ENCODE measurements at regions not wholly inside any gene's neighbourhood (a gene's known extent, or its start where the extent isn't known, plus 50 kb on each side); places are given as distances from the start of the nearest gene placed in this dataset.

DNA sequence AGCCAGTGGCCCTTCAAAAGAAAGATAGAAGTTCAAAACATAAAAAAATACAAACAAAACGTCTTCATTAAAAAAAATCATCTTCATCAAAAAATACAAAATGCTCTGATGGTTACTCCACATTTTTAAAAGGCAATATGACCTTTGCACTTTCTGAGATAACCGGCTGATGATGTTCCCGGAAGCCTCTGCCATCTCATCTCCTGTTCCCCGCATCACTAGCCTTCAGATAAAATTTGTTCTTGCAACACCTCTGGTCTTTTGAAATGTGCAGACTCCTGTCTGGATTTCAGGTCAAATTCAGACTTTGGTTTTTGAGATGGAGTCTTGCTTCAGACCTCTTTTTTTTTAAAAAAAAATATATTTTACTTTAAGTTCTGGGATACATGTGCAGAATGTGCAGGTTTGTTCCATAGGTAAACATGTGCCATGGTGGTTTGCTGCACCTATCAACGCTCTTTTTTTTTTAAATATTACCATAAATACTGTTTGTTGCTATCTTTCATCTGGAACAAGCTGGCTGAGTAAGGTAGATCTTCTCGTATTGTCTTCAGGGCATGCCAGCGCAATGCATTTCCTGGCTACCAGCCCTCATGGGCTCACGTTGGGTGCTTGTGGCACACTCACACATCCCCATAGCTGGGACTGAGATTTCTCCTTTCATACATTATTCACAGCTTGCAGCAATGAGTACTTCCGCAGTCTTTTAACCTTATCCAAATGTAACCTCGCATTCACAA, 418.9 kb upstream of the ARGLU1 start:
- no peak for DNase-seq

DNA sequence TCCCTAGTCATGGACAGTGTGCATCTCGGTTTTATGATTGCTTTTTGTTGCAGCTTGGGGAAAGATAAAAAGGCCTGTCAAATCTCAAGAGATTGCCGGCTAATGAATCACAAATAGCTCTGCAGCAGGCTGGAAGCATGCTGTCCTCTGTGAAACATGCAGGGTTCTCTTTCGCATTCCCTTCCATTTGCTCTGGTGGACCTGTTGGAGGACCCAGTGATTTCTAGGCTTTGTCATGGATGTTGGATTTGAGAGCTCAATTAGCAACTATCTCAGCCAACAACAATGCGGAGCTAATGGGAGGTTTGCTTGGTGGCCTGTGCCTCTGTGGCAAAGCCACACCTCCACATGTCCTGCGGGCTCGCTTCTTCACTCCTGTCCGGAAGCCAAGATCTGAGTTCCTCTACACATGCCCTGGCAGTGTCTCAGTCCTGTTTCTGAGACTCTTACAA, 418.1 kb upstream of the ARGLU1 start:
- DNase-seq: no peak

DNA sequence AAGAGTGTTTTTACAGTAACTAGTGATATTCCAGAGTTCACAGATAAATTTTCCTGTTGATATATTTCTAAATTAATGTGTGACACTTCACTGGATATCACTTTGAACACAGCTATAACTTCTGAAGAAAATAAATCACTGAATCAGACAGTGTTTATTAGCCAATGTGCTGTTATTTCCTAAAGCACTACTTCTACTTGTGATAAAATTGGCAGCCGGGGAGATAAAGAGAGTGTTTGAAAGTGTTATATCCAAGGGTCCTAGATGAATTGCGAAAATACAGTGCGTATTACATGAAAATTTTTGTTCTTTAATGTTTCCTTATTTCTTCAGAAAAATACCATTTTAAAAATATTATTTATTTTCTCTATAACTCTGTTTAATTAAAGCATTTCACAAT, 417.5 kb upstream of the ARGLU1 start:
- no peak for DNase-seq

DNA sequence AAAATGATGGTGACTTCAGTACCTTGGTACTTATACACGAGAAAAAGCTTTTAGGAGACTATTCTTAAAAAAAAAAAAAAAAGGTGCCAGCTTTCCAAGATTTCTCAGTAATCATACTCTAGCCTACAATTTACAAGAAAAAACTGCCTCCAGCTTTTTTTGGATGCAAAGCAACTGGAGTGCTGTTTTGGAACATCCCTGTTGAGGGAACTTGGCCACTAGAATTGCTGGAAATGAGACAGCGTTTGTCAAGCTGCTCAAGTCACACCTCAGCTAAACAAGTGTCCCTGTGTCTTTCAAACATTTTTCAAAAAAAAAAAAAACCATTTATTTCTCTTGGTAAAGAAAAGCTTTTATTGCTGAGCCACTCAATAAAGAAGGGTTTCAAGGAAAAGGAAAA, 413.1 kb upstream of the ARGLU1 start:
- no peak for DNase-seq

DNA sequence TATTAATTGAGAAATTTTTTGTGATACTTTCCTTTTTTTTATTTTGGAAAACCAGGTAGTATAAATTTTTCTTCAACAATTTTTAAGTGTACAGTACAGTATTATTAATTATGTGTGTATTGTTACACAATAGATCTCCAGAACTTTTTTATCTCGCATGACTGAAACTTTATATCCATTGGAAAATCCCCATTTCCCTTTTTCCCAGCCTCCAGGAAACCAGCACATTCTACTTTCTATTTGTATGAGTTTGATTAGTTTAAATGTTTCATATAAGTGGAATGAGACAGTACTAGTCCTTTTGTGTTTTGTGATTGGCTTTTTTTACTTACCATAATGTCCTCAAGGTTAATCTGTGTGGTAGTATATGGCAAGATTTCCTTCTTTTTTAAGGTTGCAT, 399.5 kb upstream of the ARGLU1 start:
- no peak for DNase-seq

DNA sequence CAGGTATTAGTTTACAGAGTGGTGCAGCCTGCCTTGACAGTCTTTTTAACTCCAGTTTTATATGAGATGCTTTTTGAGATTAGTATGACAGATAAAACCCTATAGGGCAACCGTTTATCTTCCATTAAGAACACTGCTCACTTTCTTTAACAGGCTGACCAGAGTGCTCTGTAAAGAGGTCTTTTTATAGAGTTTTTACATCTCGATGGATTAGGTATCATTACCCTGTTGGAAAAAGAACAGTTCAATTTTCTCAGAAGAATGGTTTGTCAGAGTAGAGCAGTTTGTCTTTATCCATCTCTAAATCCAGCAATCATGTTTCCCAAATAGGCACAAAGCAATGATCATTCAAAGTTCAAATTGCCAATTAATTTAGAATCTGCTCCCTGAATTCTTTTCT, 395.2 kb upstream of the ARGLU1 start:
- no peak for DNase-seq

DNA sequence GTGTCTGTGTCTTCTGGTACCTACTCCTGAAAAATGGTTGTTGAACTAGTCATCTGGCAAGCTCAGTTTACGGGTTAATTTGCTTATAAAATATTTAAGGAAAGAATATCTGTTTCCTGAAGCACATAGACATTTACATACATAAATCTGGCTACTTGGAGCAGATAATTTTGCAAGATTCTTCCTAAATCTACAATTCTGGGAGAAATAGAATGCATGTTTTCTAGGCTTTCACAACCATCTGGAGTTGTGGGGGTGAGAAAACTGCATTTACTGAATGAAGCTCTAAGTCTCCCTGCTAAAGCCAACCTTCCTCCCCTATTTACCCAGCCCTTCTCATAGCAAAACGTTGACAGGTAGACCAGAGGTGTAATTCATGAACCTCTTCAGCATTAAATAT, 393.7 kb upstream of the ARGLU1 start:
- DNase-seq: no peak

DNA sequence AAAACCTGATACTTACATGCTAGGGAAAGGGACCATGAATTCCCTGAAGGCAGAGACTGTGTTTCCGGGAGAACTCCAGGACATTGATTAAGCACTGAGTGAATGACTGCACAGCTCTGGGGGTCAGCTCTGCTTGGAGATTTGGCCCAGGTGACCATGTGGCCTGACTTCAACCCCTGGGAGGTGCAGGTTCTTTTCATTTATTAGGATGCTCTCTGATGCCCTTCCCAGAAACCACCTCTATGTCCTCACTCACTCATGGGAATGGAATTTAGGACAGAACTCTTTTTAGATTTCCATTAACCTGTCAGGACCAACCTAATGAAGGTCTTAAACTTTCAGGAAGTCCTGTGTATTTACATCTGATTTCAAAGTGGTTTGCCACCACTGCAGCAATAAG, 393.3 kb upstream of the ARGLU1 start:
- no peak for DNase-seq

DNA sequence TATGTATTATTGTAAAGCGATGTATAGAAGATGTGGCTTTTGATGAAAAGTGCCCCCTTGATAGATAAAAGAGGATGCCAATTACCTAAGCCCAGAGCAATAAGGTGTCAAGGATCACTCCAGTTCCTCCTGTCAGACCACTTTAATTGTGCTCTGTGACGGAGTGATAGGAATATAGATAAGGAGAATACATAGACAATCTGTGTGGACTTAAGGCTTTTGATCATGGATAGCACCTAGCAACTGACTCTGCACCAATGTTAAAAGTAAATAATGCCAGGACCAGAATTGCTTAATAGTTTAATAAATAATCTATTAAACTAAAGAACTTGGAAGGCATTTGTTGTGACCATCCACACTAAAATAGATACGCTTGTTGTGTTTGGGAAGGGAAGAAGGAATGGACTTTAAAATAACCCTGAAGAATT, 390.7 kb upstream of the ARGLU1 start:
- no peak for DNase-seq

DNA sequence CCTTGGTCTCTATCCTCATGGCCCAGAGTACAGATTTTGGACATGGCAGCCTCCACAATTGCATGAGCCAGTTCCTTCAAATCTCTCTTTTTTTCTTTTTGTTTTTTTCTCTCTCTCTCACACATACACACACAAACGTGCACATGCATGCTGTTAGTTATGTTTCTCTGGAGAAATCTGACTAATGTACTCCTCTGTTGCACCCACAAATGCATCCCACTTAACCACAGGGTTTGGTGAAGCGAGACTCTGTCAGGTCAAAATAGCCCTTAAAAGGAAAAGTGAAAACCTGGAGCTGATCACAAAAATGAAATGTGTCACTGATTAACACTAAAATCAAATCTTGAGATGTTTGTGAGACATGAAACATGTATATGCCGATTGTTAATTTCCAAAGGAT, 374.6 kb upstream of the ARGLU1 start:
- no peak for DNase-seq

DNA sequence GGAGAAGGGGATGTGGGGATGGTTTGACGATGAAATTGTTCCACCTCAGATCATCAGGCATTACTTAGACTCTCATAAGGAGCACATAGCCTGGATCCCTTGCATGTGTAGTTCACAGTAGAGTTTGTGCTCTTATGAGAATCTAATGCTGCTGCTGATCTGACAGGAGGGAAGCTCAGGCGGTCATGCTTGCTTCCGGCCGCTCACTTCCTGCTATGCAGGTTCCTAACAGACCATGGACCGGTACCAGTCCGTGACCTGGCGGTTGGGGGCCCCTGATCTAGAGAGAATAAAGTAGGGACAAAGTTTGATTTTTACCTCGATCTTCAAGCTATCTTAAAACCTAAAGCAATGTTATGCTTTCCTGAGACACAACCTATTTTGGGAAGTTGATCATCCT, 373.8 kb upstream of the ARGLU1 start:
- no peak for DNase-seq

DNA sequence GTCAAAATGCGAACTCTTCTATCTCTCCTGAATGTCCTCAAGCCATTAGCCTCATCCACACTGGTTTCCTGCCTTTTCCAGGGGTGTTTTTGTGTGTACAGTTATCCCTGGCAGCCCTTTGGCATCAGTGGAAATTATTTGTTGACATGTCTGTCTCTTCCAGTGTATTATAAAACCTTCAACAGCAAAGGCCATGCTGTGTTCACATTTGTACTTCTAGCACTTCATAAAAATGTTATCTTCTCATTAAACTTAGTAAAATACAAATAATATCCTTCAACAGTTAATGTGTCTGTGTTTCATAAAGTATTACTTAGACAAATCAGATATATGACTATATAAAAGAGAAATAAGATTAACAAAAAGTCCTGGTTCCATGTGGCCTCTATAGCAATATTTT, 359.5 kb upstream of the ARGLU1 start:
- no peak for DNase-seq

DNA sequence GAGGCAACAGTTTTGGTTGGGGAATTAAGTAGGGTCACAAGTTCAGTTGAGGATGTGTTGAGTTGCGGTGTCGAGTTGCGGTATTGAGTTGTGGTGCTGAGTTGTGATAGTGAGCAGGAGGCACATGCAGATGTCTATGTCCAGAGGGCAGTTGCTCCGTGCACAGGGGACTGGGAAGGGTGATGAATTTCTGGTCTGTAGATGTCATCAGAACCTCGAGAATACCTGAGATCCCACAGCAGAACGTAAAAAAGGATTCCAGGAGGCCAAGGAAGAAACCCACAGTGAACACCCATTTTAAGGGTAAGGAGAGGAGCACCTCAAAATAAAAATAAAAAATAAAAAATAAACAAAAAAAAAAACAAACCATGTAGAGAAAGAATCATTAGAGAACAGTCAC, 354.4 kb upstream of the ARGLU1 start:
- no peak for DNase-seq

DNA sequence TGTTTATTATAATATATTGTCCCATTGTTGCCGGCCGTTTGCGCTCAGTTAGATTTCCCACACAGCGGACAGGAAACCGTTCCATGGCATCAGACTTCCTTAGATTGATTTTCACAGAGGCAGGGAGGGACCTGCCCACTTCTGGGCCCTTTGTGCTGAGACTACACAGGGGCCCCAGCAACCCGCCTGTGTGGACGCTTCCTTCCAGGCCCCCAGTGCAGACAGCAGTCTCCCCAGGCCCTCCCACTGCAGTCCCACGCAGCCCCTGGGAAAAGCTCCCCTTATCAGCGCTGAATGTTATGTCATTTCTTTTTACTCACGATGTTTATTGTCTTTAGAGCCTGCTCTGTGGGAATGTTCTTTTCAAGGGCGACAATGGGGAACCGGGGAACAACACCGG, 351.7 kb upstream of the ARGLU1 start:
- no peak for DNase-seq

DNA sequence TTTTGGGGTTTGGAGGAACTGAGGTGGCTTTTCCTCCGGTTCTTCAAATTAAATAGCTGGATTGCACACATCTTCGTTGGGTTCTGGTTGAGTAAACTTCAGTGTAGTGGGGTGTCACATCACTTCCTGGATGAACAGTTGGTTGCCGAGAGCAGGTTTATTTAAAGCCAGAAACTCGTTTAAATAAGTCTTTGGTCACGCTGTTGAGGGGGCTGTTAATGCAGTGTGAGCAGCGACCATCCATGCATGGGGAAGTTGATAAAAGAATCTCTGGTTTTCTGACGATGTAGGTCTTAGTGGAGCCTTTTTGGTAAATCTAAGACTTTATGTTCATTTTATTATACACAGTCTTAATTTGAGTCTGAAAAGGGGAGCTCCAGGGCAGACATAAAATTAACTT, 351.2 kb upstream of the ARGLU1 start:
- no peak for DNase-seq

DNA sequence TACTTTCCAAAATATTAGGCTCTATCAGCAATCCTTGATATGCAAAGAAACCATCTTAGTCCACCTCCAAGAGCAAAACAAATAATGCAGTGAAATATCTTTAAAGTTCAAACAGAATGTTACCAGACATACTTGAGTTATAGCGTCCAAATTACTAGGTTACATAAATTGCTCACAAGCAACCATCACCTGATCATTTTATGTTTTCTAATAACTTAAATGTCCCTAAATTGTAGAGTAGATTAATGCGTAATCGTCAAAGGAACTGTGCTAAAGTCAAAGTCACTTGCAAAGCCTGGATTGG, 350.6 kb upstream of the ARGLU1 start:
- DNase-seq: no peak

DNA sequence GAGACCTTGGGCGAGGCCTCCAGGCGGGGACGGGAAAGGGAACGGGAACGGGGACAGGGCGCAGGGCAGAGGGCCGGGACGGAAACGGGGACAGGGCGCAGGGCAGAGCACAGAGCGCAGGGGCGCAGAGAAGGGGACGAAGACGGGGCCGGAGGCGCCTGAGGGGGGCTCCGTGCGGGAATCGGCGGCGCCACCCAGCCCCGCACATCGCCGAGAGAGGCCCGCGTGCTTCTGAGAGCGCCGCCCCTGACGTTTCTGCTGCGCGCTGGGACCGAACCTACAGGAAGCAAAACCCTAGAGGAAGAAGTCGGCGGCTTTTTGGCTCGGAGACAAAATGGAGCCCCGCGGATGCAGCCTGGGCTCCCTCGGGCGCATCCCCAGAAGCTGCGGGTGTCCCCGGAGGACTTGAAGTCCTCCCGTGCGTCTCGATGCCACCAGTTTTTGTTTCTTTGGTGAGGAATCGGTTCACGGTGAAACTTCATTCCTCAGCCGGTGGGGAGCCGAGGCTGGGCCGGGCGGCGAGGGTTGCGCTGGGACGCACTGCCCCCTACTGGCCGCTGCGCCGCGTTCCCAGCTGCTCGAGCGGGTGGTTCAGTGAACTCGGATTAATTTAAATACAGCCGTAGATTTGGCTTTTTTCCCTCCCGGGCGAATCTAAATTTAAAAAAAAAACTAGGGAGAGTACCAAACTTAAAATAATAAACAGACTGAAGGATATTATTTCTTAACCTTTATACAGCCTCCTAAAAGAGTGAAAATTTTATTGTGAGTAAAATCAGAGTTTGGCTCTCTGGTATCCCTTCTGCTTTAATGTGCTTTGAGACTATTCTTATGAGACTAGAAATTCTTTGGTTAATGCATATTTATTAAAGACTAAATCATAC, 350.0 kb upstream of the ARGLU1 start:
- DNase-seq: no peak

DNA sequence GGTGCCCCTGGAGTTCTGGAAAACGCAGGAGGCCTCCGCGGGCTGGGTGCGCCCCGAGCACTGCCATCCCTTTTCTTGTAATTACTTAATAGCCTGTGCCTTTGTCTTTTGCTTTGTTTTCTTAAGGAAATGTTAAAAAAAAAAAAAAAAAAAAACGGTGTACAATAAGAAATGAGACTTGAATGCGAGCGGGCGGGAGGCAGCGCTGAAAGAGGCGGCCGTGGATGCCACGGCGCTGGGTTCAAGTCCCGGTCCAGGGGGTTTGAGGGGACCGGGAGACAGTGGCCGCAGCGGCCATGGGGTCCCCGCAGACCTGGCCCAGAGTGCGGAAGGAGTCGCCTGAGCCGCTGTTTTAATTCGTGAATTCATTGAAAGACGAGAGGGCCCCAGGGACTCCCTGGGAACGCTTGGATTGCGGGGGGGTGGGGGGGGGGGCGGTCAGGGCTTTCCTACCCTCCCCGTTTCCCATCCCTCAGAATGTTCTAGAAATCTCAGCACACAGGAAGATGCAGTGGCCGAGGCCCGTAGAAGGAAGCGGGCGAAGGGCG, 349.2 kb upstream of the ARGLU1 start:
- DNase-seq: no peak

DNA sequence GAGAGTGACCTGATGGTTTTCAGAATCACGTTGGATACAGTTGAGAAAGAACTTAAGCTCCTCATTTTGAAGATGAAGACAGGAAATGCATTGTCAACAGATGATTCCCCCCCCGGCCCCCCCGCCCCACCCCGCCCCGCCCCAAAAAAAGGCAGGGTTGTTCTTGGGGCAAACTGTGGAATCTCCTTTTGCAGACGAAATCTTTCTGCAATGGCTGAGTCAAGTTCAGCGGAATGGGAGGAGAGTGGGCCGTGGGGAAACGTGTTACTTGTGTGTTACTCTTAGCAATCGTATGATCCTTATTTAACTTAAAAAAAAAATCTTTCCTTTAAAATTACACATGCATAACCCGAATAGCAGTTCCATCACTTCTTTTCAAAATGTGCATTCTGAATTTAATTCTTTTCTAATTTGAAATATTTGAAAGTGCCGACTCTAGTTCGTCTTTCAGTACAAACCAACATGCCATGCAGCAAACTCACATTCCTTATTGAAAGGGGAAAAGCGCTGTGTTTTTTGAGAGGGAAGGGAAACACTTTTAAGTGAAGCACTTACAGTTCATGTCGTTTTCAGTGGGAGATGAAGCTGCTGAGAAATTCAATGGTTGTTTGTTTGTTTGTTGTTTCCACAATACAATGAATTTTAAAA, 348.5 kb upstream of the ARGLU1 start:
- DNase-seq: no peak

DNA sequence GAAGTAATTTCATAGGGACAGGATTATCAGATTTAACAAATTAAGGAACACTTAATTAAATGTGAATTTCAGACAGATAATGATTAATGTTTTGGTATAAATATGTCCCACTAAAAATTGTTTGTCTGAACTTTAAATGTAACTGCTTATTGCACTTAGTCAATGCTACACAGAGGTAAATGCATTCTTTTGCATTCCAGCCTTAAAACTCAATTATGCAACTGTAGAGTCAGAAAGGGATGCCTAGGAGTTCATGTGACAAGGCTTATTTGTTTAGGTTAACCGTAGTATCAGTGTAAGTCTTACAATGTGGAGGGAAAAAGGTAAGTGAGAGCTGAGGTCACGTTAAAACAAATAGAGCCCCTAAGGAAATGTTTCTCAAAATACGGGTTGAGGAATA, 347.2 kb upstream of the ARGLU1 start:
- no peak for DNase-seq

DNA sequence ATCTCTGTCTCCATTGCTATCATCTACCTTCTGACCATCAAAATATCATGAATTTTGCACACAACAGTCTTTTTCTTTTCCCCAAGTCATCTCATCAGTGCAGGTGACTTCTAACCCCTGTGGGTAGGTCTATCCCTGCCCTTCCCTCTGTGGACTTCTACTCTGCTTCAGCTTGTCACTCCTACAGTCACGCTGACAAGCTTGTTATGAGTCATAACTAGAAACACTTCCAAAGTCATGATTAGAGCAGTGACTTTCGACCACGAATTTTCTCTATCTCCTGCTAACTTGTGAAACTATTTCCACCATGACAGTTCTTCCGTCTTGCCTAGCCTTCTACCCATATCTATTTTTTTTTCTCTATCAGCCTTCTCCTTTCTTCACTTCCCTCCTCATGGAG, 343.7 kb upstream of the ARGLU1 start:
- no peak for DNase-seq

DNA sequence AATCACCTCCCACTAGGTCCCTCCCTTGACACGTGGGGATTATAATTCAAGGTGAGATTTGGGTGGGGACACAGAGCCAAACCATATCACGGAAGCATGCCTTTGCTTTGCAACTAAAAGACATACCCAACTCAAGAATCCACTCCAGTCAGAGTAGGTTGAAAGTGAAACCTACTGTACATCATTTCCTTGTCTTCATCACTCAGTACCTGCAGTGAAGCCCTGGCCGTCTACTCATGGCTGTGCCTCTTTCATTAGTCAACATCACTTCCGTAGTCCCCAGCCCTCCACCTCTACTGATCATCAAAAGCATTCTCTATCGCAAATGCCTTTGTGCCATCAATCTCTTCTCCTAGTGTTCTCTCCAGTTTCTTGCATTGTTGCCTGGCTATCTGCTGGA, 343.1 kb upstream of the ARGLU1 start:
- DNase-seq: no peak

DNA sequence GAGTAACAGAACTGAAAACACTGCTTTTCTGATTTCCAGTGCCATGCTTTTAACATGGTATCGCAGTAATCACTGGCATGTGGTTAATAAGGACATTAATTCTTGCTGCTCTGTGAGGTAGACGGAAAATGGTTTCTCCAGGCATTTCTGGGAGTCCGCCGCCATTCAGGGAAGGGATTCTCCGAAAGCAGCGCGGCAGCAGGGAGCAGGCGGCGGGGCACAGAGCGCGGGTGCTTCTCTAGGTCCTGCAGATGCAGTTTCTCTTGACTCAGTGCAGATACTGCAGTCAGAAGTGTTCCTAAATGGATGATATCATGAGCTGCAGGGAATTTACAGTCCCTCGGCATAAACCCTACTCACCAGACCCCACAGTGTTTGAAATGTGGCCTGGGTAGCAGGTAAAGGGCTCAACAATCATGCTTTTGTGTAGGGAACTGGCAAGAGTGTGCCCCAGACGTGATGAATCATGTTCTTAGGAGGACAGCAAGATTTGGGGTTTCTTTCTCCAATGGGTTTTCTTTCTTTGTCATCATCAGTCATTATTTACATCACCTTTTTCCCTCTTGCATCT, 338.6 kb upstream of the ARGLU1 start:
- DNase-seq: no peak

All from NCI-H446 treated with DMSO at 0.1 percent for 48 hours (cell line).